GM19438 (cell line): ENCODE measurements at regions not wholly inside any gene's neighbourhood (a gene's known extent, or its start where the extent isn't known, plus 50 kb on each side); places are given as distances from the start of the nearest gene placed in this dataset.

ENCODE experiments used
- ATAC-seq: cut with Tn5 transposase; IDR thresholded peaks from one replicate; pipeline ENCODE4 v1.9.1; 2021; ENCODE audit warnings: low read depth; ENCODE audit not compliant: unreplicated experiment

- ATAC-seq = no peak
Measured at GRCh38 chr1:95953015-95953414, 719.0 kb downstream of the RWDD3 start.

- no peak for ATAC-seq
Measured at GRCh38 chr1:95954585-95954984, 720.6 kb downstream of the RWDD3 start.

GRCh38 chr1:95956215-95956614 is 722.2 kb downstream of the RWDD3 start:
- ATAC-seq = no peak

GRCh38 chr1:95957748-95958147 is 723.7 kb downstream of the RWDD3 start:
- ATAC-seq = no peak

- no peak for ATAC-seq
Measured at GRCh38 chr1:95966866-95967265, 732.9 kb downstream of the RWDD3 start.

- no peak for ATAC-seq
Measured at GRCh38 chr1:95974586-95974985, 740.6 kb downstream of the RWDD3 start.

- ATAC-seq = no peak
Measured at GRCh38 chr1:95982711-95983110, 738.9 kb upstream of the PTBP2 start.

- no peak for ATAC-seq
Measured at GRCh38 chr1:95983831-95984230, 737.8 kb upstream of the PTBP2 start.

- ATAC-seq = no peak
Measured at GRCh38 chr1:95984798-95985374, 736.7 kb upstream of the PTBP2 start.

- ATAC-seq = no peak
Measured at GRCh38 chr1:95990033-95990432, 731.6 kb upstream of the PTBP2 start.

- no peak for ATAC-seq
Measured at GRCh38 chr1:95991787-95992520, 729.6 kb upstream of the PTBP2 start.

GRCh38 chr1:95994643-95995042 is 726.9 kb upstream of the PTBP2 start:
- ATAC-seq = no peak

GRCh38 chr1:96002201-96002600 is 719.4 kb upstream of the PTBP2 start:
- no peak for ATAC-seq

GRCh38 chr1:96002969-96003964 is 718.3 kb upstream of the PTBP2 start:
- no peak for ATAC-seq

GRCh38 chr1:96009831-96010434 is 711.7 kb upstream of the PTBP2 start:
- no peak for ATAC-seq

GRCh38 chr1:96011606-96012005 is 710.0 kb upstream of the PTBP2 start:
- ATAC-seq = no peak

GRCh38 chr1:96016219-96016618 is 705.4 kb upstream of the PTBP2 start:
- ATAC-seq = no peak

- ATAC-seq = no peak
Measured at GRCh38 chr1:96020378-96020777, 701.2 kb upstream of the PTBP2 start.

- ATAC-seq = no peak
Measured at GRCh38 chr1:96025062-96025461, 696.5 kb upstream of the PTBP2 start.

- no peak for ATAC-seq
Measured at GRCh38 chr1:96028071-96028470, 693.5 kb upstream of the PTBP2 start.

GRCh38 chr1:96030312-96030711 is 691.3 kb upstream of the PTBP2 start:
- no peak for ATAC-seq
